HL-60 (cell line): ENCODE measurements at regions not wholly inside any gene's neighbourhood (a gene's known extent, or its start where the extent isn't known, plus 50 kb on each side); places are given as distances from the start of the nearest gene placed in this dataset.

ENCODE experiments used
- CTCF ChIP-seq: IDR thresholded peaks from one replicate; pipeline ENCODE4 v1.5.1; 2011; ENCODE audit warnings: low read length, control low read depth, inconsistent platforms; ENCODE audit not compliant: insufficient read depth
- POLR2AphosphoS5 ChIP-seq: IDR thresholded peaks from 2 replicates; pipeline ENCODE4 v1.6.1; 2012; ENCODE audit warnings: low read depth
- SPI1 ChIP-seq: IDR thresholded peaks from 2 replicates; pipeline ENCODE4 v1.6.1; 2012; ENCODE audit warnings: low read depth, mild to moderate bottlenecking, borderline replicate concordance
- TF ChIP-seq, protein P1 (sequence below): IDR thresholded peaks from 2 replicates; pipeline ENCODE4 v1.6.1; 2012; ENCODE audit warnings: low read depth; ENCODE audit not compliant: insufficient replicate concordance

GRCh38 chr5:179414459-179415261 is 69.4 kb upstream of the ADAMTS2 start:
- no peak for TF ChIP-seq CTCF
- TF ChIP-seq, protein P1, sequence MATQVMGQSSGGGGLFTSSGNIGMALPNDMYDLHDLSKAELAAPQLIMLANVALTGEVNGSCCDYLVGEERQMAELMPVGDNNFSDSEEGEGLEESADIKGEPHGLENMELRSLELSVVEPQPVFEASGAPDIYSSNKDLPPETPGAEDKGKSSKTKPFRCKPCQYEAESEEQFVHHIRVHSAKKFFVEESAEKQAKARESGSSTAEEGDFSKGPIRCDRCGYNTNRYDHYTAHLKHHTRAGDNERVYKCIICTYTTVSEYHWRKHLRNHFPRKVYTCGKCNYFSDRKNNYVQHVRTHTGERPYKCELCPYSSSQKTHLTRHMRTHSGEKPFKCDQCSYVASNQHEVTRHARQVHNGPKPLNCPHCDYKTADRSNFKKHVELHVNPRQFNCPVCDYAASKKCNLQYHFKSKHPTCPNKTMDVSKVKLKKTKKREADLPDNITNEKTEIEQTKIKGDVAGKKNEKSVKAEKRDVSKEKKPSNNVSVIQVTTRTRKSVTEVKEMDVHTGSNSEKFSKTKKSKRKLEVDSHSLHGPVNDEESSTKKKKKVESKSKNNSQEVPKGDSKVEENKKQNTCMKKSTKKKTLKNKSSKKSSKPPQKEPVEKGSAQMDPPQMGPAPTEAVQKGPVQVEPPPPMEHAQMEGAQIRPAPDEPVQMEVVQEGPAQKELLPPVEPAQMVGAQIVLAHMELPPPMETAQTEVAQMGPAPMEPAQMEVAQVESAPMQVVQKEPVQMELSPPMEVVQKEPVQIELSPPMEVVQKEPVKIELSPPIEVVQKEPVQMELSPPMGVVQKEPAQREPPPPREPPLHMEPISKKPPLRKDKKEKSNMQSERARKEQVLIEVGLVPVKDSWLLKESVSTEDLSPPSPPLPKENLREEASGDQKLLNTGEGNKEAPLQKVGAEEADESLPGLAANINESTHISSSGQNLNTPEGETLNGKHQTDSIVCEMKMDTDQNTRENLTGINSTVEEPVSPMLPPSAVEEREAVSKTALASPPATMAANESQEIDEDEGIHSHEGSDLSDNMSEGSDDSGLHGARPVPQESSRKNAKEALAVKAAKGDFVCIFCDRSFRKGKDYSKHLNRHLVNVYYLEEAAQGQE, result no peak
- TF ChIP-seq POLR2AphosphoS5, result no peak
- TF ChIP-seq SPI1, result no peak
